HG03521 (cell line): ENCODE measurements at regions not wholly inside any gene's neighbourhood (a gene's known extent, or its start where the extent isn't known, plus 50 kb on each side); places are given as distances from the start of the nearest gene placed in this dataset.

ENCODE experiments used
- ATAC-seq: cut with Tn5 transposase; IDR thresholded peaks from one replicate; pipeline ENCODE4 v1.9.1; 2021; ENCODE audit warnings: mild to moderate bottlenecking, moderate library complexity; ENCODE audit not compliant: unreplicated experiment

DNA sequence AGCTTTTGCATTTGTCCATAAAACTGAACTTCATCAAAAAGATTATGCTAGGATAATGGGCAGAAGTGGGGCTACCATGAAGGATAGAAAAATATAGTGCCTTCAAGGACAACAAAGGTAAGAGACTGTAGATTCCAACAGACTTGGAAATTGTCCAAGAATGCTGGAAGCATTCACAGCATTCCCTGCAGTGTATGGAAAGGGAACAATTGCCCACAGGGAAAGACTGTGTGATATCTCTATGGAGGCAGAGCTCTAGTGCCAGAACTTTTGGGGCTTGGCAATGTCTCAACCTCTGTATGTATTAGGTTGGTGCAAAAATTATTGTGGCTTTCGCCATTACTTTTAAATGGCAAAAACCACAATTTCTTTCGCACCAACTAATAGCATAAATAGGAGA, 1598.8 kb upstream of the MIR17HG start:
- no peak for ATAC-seq

DNA sequence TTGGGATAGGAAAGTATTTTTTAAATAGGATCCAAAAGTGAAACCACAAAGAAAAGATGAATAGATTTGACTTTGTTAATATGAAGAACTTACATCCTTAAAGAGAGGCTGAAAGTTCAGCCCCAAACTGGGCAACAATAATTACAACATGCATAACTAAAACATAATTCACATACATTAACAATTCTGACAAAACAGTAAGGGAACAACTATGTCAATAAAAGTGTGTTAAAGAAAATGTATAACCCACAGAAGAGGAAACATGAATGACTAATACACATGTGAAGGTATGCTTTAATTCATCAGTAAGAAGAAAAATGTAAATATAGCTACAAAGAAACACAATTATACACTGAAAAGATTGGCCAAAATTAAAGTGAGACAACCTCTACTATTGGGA, 1597.6 kb upstream of the MIR17HG start:
- ATAC-seq: no peak

DNA sequence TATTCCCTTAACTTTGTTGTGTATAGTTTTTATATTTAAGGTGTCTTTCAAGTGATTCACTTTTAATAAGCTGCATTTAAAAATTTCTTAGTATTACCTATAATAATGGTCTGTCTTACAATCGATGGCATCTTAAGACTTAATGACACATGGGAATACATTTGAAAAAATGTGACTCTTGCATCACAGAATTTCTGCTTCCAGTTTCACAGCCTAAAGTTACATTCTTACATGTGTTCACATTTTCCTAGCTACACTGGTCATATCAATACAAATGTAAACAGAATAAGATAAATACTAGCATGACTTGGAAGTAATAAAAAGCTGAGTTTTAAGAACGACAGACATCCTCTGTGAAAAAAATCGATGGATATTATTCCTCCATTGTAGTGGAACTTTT, 1597.1 kb upstream of the MIR17HG start:
- no peak for ATAC-seq

DNA sequence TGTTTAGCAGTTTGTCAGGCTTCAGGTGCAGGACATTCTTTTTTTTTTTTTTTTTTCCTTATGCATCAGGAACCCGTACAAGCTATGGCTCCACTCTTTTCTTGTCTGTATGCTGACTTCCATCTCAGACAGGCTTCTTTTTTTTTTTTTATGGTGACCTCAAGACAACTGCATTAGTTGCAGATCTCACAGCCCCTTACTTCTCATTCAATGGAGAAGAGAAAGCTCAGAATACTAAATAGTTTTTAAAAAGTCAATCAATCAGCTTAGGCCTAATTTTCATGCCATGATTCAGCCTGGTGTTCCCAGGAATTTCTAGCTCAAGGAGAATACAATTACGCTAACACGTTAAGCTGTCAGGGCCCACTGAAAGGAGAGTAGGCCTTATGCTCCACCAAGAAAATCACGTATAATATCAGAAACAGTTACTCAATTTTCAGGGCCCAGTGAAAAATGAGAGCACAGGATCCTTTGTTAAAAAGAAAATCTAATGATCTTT, 1596.0 kb upstream of the MIR17HG start:
- ATAC-seq: no peak

DNA sequence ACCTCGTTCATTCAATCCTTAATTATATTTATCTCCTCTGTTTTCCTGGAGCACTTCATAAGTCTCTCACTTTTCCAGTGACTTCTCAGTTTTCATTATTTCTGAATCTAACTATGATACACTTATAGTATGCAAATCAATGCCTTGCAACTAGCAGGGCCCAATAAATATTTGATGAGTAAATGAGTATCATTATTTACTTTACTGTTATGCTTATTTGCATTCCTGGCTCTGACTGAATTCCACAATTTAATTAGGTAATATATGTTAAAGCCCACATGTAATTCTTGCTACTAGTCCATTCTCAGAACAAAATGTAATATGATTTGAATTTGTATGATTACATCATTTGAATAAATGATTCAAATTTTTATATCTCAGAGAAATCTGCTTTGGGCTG, 1595.1 kb upstream of the MIR17HG start:
- no peak for ATAC-seq

DNA sequence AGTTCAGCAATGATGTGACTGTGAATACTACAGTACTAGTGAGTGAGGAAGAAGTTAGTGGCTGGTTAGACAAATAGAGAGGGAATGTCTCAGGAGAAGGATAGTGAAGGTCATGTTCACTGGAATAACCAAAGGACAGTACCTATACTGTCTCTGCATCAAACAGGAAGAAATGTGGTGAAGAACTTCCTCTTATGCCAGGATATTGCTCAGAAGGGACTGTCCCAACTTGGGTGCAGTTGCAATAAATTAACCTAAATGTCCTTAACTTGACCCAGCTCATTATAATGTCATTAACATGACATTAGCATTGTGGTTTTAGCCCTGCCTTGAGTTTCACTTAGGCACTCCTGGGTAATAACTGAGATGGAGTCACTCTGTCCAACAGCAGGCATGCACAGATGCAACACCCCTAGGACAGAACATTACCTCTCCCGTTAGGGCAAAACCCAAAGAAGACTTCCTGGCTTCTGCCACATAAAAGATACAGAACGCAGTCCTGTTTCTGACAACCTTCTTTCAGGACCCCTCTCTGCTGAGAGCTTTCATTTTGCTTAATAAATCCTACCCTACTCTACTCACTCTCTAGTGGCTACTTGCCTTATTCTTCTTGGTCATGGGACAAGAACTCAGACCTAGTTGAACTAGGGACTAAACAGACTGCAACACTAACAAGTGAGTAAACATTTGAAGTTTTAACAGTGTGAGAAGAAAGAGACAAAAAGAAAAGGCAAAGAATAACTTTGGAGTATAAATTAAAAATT, 1591.6 kb upstream of the MIR17HG start:
- no peak for ATAC-seq

DNA sequence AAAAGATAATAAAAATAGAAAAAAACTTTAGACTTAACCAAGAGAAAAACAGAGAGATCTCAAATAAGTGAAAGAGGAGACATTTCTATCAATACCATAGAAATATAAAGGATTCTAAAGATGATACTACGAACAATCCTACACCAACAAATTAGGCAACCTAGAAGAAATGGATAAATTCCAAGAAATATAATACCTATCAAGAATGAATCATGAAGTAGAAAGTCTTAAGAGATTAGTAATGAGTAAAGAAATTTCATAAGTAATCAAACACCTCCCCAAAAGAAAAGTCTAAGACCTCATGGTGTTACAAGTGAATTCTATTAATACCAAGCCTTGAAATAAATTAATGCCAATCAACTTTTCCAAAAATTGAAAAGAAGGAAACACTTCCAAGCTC, 1584.5 kb upstream of the MIR17HG start:
- ATAC-seq: no peak

DNA sequence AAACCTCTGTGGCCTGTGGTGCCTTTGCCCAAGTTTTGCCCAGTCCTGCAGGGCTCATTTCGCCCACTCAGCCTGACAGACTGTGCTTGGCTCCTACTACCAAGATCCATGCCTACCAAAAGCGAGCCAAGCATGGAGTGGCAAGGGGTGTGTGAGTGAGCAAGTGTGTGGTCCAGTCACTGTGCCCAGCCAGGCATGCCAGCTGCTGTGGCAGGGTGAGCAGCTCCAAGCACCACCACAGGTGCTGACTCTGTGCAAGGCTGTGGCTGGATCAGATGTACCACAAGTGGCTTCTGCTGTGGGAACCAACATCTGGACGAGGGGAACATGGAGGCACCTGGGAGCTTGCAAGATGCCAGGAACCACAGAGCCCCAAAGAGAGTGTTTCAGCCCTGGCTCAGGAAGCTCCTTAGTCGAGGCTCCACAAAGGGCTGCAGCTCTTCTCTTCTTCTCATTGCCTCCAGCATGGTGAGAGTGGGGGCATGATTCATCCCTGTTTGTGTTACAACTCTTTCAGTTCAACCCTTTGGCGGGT, 1564.2 kb upstream of the MIR17HG start:
- ATAC-seq: no peak

DNA sequence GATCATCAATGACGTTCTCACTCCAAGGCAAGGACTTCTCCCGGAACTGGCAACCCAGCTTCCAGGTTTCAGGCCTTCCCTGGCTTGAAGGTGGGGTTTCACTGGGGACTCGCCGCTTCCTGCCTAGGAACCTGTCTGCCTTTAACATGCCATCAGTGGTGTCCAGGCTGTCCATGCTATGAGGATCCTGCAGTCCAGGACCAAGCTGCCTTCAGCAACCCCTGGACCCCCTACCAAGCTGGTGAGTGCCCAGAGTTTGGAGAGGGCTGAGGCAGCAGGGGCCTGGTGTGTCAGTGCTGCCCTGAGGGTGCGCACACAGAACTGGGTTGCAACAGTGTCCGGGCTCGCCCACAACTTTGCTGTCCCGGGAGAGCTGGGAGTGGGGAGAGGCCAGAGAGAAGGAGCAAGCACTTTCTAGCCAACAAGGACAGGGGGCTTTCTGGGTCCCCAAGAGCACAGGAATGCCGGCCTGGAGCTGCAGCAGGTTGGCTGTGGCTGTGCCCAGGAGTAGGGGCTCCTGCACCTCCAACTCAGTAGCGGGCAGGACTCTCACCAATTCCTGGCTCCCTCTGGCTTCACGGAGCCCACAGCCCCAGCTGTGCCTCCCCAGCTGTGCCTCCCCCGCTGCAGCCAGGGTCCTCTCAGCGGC, 1563.2 kb upstream of the MIR17HG start:
- no peak for ATAC-seq

DNA sequence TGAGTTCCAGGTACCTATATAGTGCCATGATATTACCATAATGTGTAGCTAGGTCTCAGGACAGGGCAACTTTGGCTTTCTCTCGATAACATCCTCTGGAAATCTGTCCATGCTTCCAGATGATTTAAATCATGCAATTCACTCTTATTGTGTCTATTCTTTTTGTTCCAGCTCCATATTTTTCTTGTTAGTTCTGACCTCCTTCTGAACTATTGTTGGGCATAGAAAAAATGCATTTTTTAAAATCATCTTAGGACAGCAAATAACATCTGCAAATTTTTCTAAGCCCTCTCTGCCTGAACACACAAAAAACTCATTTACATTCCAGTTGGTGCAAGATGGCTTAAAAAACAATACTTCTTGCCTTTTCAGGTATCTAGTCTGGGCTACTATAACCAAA, 1561.0 kb upstream of the MIR17HG start:
- ATAC-seq: no peak

DNA sequence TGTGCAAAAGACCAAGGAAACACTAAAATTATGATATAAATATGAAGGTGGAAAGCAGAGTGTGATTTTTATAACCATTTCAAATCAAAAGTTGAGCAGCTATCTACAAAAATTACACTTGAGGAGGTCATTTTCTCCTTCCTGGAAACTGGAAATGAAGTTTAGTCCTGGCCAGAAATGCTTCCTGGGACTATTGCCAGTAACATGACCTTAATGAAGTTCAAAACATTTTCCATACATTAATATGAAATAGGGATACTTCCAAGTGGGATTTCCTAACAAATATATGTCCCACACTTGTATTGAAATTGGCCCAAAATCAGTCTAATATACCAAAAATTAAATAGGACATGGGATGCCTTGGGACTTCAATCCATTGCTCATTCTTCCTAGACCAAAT, 1556.8 kb upstream of the MIR17HG start:
- no peak for ATAC-seq

DNA sequence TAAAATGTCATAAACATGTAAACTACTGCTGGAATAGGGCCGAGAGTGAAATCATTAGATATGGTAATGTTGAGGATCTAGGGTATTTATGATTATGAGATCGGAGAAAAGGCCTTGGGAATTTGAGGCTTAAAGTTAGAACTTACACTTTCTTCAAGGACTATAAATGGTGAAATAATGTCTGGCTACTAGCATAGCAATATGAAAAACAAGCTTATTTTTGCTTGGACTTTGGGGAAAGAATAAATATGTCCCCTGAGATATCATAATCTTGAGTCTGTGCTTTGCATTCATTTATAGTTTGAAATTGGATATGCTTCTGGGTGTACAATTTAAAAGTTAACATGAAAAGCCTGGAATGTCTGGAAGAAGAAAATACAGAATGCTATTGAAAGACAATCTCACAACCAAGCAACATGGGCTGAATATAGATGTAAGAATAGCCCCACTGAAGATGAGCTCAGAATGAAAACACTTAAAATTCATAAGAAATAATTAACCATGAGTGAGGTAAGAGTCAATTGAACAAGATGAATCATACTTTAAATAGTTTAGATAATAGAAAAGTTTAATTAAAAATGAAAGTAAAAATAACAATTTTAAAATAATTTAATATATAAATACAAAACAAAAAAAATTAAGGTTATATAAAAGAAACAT, 1555.4 kb upstream of the MIR17HG start:
- no peak for ATAC-seq

DNA sequence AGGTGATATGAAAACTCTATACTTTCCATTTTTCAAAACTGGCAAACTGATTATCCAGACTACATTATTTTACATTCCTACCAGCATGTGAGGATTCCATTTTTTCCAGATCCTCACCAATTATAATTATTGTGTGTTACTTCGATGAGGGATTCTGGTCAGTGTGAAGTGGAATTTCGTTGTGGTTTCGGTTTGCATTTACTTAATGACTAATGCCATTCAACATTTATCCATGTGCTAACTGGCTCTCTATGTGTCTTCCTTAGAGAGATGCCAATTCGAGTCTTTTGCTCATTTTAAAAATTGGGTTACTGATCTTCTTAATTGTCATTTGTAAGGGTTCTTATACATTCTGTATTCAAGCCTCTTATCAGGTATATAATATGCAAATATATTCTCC, 1551.3 kb upstream of the MIR17HG start:
- ATAC-seq: no peak

DNA sequence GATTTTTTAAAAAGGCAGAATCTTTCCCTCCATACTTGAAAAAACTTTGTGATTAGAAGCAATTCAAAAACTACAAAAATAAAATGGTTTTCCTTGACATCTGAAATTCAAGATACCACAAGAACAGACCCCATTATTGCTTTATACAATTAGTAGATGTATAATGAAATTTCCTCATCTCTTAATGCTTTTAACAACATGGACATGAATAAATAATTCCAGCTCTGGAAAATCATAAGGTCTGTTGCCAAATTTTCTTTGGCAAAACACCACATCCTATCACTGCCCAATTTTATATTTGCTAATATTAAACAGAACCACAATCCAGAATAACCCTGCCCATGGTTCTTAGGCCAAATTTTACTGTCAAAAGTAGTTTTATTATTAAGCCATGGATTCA, 1543.6 kb upstream of the MIR17HG start:
- ATAC-seq: no peak

DNA sequence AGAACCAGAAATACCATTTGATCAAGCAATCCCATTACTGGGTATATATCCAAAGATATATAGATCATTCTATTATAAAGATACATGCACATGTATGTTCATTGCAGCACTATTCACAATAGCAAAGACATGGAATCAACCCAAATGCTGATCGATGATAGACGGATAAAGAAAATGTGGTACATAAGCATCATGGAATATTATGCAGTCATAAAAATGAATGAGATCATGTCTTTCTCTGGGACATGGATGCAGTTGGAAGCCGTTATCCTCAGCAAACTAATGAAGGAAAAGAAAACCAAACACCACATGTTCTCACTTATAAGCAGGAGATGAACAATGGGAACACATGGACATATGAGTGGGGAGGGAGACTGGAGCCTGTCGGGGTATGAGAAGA, 1540.9 kb upstream of the MIR17HG start:
- no peak for ATAC-seq

DNA sequence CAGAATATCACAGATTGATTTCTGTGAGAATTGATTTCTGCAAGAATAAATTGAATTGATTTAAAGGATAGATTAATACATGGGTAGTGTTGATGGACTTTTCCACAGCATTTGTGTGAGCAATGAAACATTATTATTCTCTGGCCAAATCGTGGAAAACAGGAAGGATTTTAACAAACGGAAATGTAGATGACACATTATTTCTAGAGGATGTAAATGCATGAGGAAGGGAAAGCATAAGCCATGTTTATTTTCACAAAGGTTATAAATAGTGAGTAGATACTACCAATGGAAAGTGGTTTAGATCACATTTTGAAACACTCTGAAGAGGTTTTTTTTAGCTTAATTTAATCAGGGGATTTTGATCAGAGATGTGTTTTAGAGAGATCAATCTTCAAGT, 1534.6 kb upstream of the MIR17HG start:
- ATAC-seq: no peak

DNA sequence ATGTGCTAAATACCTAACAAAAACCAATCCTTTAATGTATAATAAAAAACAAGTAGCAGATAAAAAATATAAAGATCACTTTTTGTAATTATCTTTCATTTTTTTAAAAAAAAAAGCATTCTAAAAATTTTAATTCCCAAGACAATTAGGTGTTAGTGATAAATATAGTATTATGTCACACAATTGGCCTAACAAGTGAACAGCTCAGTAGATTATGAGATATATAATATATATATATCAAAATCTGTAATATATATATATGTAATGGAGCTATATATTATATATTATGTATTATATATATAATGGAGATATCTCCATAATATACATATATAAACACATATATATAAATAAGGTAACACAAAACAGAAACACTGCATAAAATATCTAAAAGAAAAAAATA, 1531.1 kb upstream of the MIR17HG start:
- no peak for ATAC-seq

DNA sequence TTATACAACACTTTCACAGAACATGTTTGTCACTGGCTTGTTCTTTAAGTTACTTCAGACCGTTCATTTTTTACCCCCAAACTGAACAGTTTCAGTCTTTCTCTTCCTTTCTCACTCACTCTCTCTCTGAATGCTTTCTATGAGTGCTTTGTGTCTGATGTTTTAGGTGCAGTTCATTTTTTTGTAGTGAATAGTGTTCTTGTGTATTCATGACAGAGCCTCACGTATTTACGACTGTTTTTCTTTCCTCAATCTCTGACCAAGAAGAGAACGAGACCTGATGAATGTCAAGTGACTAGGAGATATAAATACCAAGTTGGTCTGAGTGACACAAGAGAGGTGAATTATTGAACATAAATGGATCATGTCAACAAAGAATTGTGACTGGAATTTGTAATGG, 1525.0 kb upstream of the MIR17HG start:
- ATAC-seq: no peak

DNA sequence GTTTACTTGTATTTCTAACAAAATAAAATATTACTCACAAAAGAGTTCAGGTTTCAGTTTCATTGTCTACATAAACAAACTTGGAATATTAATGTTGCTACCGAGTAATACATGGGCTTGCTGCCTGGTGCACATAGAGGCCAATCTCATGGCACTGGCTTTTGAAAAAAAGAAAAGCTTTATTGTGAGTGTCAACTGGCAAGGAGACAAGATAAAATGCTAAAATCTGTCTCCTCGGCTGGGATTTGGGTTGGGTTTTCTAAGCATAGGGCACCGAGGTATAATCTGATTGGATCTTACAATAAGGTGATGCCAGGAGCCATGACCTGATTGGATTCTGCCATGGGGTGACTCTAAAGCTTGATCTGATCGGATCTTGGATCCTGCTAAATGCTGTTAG, 1519.9 kb upstream of the MIR17HG start:
- no peak for ATAC-seq

DNA sequence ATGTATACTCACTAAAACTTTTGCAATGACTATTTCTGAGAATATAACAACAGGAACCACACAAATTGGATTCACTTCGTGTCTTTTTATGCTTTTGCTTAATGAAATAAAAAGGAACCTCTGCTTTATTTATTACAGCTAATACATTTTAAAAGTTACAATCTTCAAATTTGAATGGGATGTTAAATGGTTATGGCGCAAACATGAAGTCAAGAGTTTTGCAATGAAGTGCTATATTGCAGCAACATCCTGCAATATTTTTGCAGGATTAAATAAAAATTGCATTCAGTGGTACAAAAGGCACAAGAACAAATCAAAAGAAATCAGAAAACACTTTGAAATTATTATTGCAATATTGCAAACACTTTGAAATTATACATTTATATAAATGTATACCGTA, 1519.0 kb upstream of the MIR17HG start:
- no peak for ATAC-seq

DNA sequence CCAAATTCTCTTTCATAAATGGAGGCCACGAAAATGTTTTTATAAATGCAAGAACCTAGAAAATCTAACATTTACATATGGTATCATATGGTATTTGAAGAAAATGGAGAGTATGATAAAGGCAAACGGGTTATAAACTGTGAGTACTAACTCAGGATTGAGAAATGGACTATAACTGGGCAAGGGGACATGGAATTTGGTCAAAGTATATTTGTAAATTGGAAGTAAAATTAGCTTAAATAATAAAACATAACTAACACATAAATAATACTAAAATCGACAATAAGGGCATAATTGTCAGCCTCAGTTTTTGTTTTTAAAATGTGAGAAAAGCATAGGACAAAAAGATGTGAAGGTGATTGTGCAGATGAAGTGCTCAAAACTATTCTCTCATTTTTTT, 1516.3 kb upstream of the MIR17HG start:
- ATAC-seq: no peak

DNA sequence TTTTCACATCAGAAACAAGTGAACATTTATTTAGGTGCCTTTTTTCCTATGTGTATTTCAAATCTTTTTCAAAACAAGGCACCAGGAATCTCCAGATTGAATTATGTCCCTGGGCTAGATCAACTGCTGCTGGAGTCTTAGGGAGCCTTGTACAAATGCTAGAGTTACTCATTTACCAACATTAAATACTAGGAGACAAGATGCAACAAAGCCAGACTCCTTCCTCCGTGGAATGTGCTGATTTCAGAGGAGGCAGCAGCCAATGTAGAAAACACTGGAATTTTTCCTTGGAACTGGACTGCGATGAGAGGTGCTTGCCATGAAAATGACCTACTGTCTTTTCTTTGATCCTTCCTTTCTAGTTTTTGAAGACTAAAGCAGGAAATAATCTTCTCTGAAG, 1514.7 kb upstream of the MIR17HG start:
- ATAC-seq: no peak
